Activated CD8-positive, alpha-beta T cell treated with anti-CD3 and anti-CD28 coated beads for 36 hours (primary cell): ENCODE measurements at regions not wholly inside any gene's neighbourhood (a gene's known extent, or its start where the extent isn't known, plus 50 kb on each side); places are given as distances from the start of the nearest gene placed in this dataset.

Experiments
- ATAC-seq: fragments of 200-7000 bp; cut with Tn5 transposase; one replicate; pipeline ENCODE4 v1.10.0; 2021; ENCODE audit warnings: mild to moderate bottlenecking, moderate library complexity
- CTCF ChIA-PET: fragments of 350-600 bp; sonication (Branson Sonifier 250); formaldehyde crosslinking; loops from one replicate; lab custom pipeline; 2021; ENCODE audit warnings: antibody characterized with exemption; lab: Charles Lee
- POLR2A ChIA-PET: fragments of 350-600 bp; sonication (Branson Sonifier 250); formaldehyde crosslinking; loops from one replicate; lab custom pipeline; 2021; ENCODE audit warnings: antibody characterized with exemption; lab: Charles Lee
- DNase-seq: peaks from one replicate; pipeline ENCODE4 v3.0.0-alpha.2; 2020
- H3K27ac Mint-ChIP-seq: one replicate; pipeline ENCODE4 v1.8.0; 2021; ENCODE audit warnings: mild to moderate bottlenecking, mixed read lengths
- H3K27me3 Mint-ChIP-seq: one replicate; pipeline ENCODE4 v1.8.0; 2021; ENCODE audit warnings: mixed read lengths
- H3K36me3 Mint-ChIP-seq: one replicate; pipeline ENCODE4 v1.8.0; 2021; ENCODE audit warnings: low read depth, mixed read lengths
- H3K4me1 Mint-ChIP-seq: one replicate; pipeline ENCODE4 v1.8.0; 2021; ENCODE audit warnings: low read depth, mixed read lengths
- H3K4me3 Mint-ChIP-seq: one replicate; pipeline ENCODE4 v1.8.0; 2021; ENCODE audit warnings: mild to moderate bottlenecking, moderate library complexity, mixed read lengths
- H3K9me3 Mint-ChIP-seq: one replicate; pipeline ENCODE4 v1.8.0; 2021; ENCODE audit warnings: mixed read lengths
- CTCF ChIP-seq: fragments of 200-600 bp; IDR thresholded peaks from one replicate; pipeline ENCODE4 v1.8.0; 2022; ENCODE audit warnings: antibody characterized with exemption, mild to moderate bottlenecking
- intact Hi-C: fragments of 100-400 bp; cut with micrococcal nuclease; formaldehyde crosslinking; loops from one replicate; pipeline ENCODE4 v1.10.0; 2022

GRCh38 chrX:42246814-42247213 lies 323.5 kb upstream of the CASK start:
- CTCF ChIA-PET: no interaction called here
- Mint-ChIP-seq H3K9me3 (no peaks in the 10 kb centered on the region), H3K27me3 (no peaks in the 10 kb centered on the region), H3K4me1 (no peaks in the 10 kb centered on the region), H3K27ac (no peak overlapping the region), H3K4me3 (no peak overlapping the region), H3K36me3 (no peaks in the 10 kb centered on the region)
- POLR2A ChIA-PET: no interaction called here
- DNase-seq (no peak), ATAC-seq (no peak)
- no peak for TF ChIP-seq CTCF
- intact Hi-C loops: no loop called here

- Mint-ChIP-seq H3K4me3 (no peak overlapping the region), H3K9me3 (no peaks in the 10 kb centered on the region), H3K27me3 (no peaks in the 10 kb centered on the region), H3K4me1 (peaks cover 5% of the 10 kb centered on the region), H3K36me3 (no peaks in the 10 kb centered on the region), H3K27ac (no peak overlapping the region)
- no peak for TF ChIP-seq CTCF
- DNase-seq (no peak), ATAC-seq (no peak)
- POLR2A ChIA-PET: no interaction called here
- CTCF ChIA-PET: no interaction called here
- intact Hi-C loops: no loop called here
Observed at GRCh38 chrX:42242004-42242403, 318.6 kb upstream of the CASK start.

- Mint-ChIP-seq H3K27me3 (no peaks in the 10 kb centered on the region), H3K4me3 (no peak overlapping the region), H3K27ac (no peak overlapping the region), H3K9me3 (no peaks in the 10 kb centered on the region), H3K36me3 (no peaks in the 10 kb centered on the region), H3K4me1 (peaks cover 5% of the 10 kb centered on the region)
- ATAC-seq: no peak
- intact Hi-C loops: no loop called here
- DNase-seq: no peak
- no peak for TF ChIP-seq CTCF
- ChIA-PET POLR2A (no interaction called here), CTCF (no interaction called here)
Observed at GRCh38 chrX:42241421-42241820, 318.1 kb upstream of the CASK start.

GRCh38 chrX:42237956-42238355 lies 314.6 kb upstream of the CASK start:
- no peak overlapping the region for H3K27ac Mint-ChIP-seq
- H3K4me1 Mint-ChIP-seq: peaks cover 5% of the 10 kb centered on the region
- no peak for TF ChIP-seq CTCF
- H3K36me3 Mint-ChIP-seq: no peaks in the 10 kb centered on the region
- ATAC-seq: no peak
- POLR2A ChIA-PET: no interaction called here
- no peaks in the 10 kb centered on the region for H3K27me3 Mint-ChIP-seq
- intact Hi-C loops: no loop called here
- no peaks in the 10 kb centered on the region for H3K9me3 Mint-ChIP-seq
- DNase-seq: no peak
- CTCF ChIA-PET: no interaction called here
- no peak overlapping the region for H3K4me3 Mint-ChIP-seq

- Mint-ChIP-seq H3K4me1 (no peaks in the 10 kb centered on the region), H3K4me3 (no peak overlapping the region), H3K9me3 (peaks cover 9% of the 10 kb centered on the region), H3K27ac (no peak overlapping the region), H3K27me3 (no peaks in the 10 kb centered on the region), H3K36me3 (peaks cover 6% of the 10 kb centered on the region)
- intact Hi-C loops: no loop called here
- ATAC-seq (no peak), DNase-seq (no peak)
- TF ChIP-seq CTCF: no peak
- CTCF ChIA-PET: no interaction called here
- POLR2A ChIA-PET: no interaction called here
Observed at GRCh38 chrX:42229533-42229932, 306.2 kb upstream of the CASK start.
